PC-9 (cell line): ENCODE measurements at regions not wholly inside any gene's neighbourhood (a gene's known extent, or its start where the extent isn't known, plus 50 kb on each side); places are given as distances from the start of the nearest gene placed in this dataset.

Experiments used
- BruUV-seq: library from RNA; stranded (reverse); fragments of 400-500 nt; replicated peaks from 2 replicates; lab custom pipeline; 2021; lab: Mats Ljungman, UMichigan
- CTCF ChIA-PET: fragments of 300-600 bp; sonication (Branson Sonifier 250); formaldehyde crosslinking; loops from one replicate; lab custom pipeline; 2022; ENCODE audit warnings: antibody characterized with exemption; lab: Charles Lee
- POLR2A ChIA-PET: fragments of 300-600 bp; sonication (Branson Sonifier 250); formaldehyde crosslinking; loops from one replicate; lab custom pipeline; 2022; ENCODE audit warnings: antibody characterized with exemption; ENCODE audit not compliant: unreplicated experiment; lab: Charles Lee
- DNase-seq, 2 experiments: peaks; one replicate each; pipeline versions ENCODE4 v3.0.0 to v3.0.0-alpha.2; 2015 to 2022; ENCODE audit warnings: mixed read lengths in 1 of 2
- H2AFZ ChIP-seq: fragments of 200-600 bp; sonication (generic); 2 replicates; pipeline ENCODE4 v1.8.1; 2017; ENCODE audit warnings: antibody characterized with exemption
- H3F3A ChIP-seq: fragments of 200-600 bp; sonication (generic); 2 replicates; pipeline ENCODE4 v1.8.1; 2017; ENCODE audit warnings: antibody characterized with exemption, mild to moderate bottlenecking, low read depth; ENCODE audit not compliant: insufficient read depth
- H3K27ac ChIP-seq: fragments of 200-600 bp; sonication (generic); 2 replicates; pipeline ENCODE4 v1.6.1; 2016; ENCODE audit warnings: mixed run types
- H3K27me3 ChIP-seq: fragments of 200-600 bp; sonication (generic); 2 replicates; pipeline ENCODE4 v1.6.1; 2016; ENCODE audit warnings: low read depth, mixed run types; ENCODE audit not compliant: insufficient read depth
- H3K36me3 ChIP-seq: fragments of 200-600 bp; sonication (generic); 2 replicates; pipeline ENCODE4 v1.6.1; 2016; ENCODE audit warnings: low read depth, mixed run types
- H3K4me1 ChIP-seq: fragments of 200-600 bp; sonication (generic); replicated peaks from 2 replicates; pipeline ENCODE4 v1.6.1; 2016; ENCODE audit warnings: mixed run types; ENCODE audit not compliant: insufficient read depth
- H3K4me2 ChIP-seq: fragments of 200-600 bp; sonication (generic); 2 replicates; pipeline ENCODE4 v1.6.1; 2017; ENCODE audit warnings: mixed run types
- H3K4me3 ChIP-seq: fragments of 200-600 bp; sonication (generic); 2 replicates; pipeline ENCODE4 v1.6.1; 2016; ENCODE audit warnings: mixed run types
- H3K79me2 ChIP-seq: fragments of 200-600 bp; sonication (generic); 2 replicates; pipeline ENCODE4 v1.6.1; 2017; ENCODE audit warnings: low read depth, mixed run types
- H3K9me2 ChIP-seq: fragments of 200-600 bp; sonication (generic); 2 replicates; pipeline ENCODE4 v1.8.1; 2017; ENCODE audit warnings: mild to moderate bottlenecking; ENCODE audit not compliant: insufficient read depth
- H3K9me3 ChIP-seq: fragments of 200-600 bp; sonication (generic); 2 replicates; pipeline ENCODE4 v1.8.1; 2016; ENCODE audit warnings: low read depth; ENCODE audit not compliant: insufficient read depth
- H4K20me1 ChIP-seq: fragments of 200-600 bp; sonication (generic); 2 replicates; pipeline ENCODE4 v1.8.1; 2017; ENCODE audit not compliant: insufficient read depth
- EZH2 ChIP-seq: fragments of 200-600 bp; sonication (generic); IDR thresholded peaks from 2 replicates; pipeline ENCODE4 v1.8.0; 2017; ENCODE audit warnings: antibody characterized with exemption, low read depth
- intact Hi-C: fragments of 100-400 bp; cut with micrococcal nuclease; formaldehyde crosslinking; loops from one replicate; pipeline ENCODE4 v1.10.0; 2022; ENCODE audit not compliant: unreplicated experiment
- TF ChIP-seq, protein P1 (sequence below): fragments of 200-600 bp; sonication (generic); conservative IDR thresholded peaks from 2 replicates; pipeline ENCODE4 v1.6.1; 2017; ENCODE audit warnings: mixed run types, antibody characterized with exemption, mild to moderate bottlenecking, moderate library complexity

DNA sequence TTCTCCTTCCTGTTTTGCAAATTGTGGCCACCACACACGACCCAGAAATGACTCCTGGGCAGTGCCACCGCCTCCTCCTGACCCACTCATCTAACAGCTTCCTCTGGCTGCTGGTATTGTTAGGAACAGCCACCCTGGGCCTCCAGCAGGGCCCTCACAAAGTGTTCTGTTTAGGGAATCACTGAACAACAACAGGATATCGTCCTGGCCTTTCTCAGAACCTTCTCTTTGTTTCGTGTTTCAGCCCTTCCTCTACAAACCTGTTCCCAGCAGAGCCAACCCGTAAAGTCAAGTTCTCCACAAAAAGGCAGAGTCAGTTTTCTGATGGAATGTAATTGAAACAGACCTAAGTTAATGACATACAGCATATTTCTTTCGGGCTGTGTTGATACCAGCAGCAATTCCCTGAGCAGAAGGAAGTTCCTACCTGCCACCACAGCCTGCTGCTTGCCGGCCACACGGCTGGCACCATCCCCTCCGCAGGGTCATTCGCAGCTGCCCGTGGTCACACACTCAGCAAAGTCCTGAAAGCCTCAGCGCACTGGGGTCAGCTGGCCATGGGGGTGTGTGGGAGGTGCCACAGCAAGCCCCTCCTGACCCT is 91.7 kb upstream of the PITRM1 start:
- ChIA-PET POLR2A (no interaction called here), CTCF (no interaction called here)
- no peak for TF ChIP-seq EZH2
- TF ChIP-seq, protein P1, sequence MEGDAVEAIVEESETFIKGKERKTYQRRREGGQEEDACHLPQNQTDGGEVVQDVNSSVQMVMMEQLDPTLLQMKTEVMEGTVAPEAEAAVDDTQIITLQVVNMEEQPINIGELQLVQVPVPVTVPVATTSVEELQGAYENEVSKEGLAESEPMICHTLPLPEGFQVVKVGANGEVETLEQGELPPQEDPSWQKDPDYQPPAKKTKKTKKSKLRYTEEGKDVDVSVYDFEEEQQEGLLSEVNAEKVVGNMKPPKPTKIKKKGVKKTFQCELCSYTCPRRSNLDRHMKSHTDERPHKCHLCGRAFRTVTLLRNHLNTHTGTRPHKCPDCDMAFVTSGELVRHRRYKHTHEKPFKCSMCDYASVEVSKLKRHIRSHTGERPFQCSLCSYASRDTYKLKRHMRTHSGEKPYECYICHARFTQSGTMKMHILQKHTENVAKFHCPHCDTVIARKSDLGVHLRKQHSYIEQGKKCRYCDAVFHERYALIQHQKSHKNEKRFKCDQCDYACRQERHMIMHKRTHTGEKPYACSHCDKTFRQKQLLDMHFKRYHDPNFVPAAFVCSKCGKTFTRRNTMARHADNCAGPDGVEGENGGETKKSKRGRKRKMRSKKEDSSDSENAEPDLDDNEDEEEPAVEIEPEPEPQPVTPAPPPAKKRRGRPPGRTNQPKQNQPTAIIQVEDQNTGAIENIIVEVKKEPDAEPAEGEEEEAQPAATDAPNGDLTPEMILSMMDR: no peak
- H3K9me3 ChIP-seq: no peaks in the 10 kb centered on the region
- no peaks in the 10 kb centered on the region for H3F3A ChIP-seq
- no peaks in the 10 kb centered on the region for H3K9me2 ChIP-seq
- no peaks in the 10 kb centered on the region for H3K4me1 ChIP-seq
- no peaks in the 10 kb centered on the region for H4K20me1 ChIP-seq
- H3K4me2 ChIP-seq: no peak overlapping the region
- H3K79me2 ChIP-seq: no peaks in the 10 kb centered on the region
- H3K27me3 ChIP-seq: no peaks in the 10 kb centered on the region
- DNase-seq: no peak
- no peak overlapping the region for H3K27ac ChIP-seq
- H3K4me3 ChIP-seq: no peak overlapping the region
- no peaks in the 10 kb centered on the region for H3K36me3 ChIP-seq
- intact Hi-C loops: no loop called here
- no TSS peak for BruUV-seq
- no peak overlapping the region for H2AFZ ChIP-seq

DNA sequence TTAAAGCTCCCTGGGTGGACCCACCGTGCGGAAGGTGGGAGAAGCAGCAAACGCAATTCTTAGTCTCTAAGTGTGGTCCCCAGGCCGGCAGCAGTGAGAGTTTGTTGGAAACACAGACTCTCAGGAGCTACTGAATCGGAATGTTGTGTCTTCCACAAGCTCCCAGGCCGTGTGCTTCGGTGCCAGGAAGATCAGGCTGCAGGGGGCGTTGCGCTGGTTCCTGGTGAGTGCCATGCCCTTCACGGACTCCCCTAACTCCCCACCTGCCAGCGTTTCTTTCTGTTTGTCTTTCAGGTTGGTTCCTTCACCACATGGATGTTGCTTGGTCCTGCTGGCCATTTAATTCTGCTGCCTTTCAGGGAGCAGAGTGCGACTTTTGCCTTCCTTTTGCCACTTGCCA is 91.2 kb upstream of the PITRM1 start:
- Histone ChIP-seq H3K4me1 (no peaks in the 10 kb centered on the region), H4K20me1 (no peaks in the 10 kb centered on the region), H3F3A (no peaks in the 10 kb centered on the region), H3K9me3 (no peaks in the 10 kb centered on the region), H3K4me3 (no peak overlapping the region), H3K36me3 (no peaks in the 10 kb centered on the region), H3K9me2 (no peaks in the 10 kb centered on the region), H3K79me2 (no peaks in the 10 kb centered on the region), H3K27me3 (no peaks in the 10 kb centered on the region), H3K4me2 (no peak overlapping the region), H3K27ac (no peak overlapping the region), H2AFZ (no peak overlapping the region)
- TF ChIP-seq, protein P1: no peak
- TF ChIP-seq EZH2: no peak
- BruUV-seq: no TSS peak
- no peak for DNase-seq
- POLR2A ChIA-PET: no interaction called here
- intact Hi-C loops: no loop called here
- CTCF ChIA-PET: no interaction called here

DNA sequence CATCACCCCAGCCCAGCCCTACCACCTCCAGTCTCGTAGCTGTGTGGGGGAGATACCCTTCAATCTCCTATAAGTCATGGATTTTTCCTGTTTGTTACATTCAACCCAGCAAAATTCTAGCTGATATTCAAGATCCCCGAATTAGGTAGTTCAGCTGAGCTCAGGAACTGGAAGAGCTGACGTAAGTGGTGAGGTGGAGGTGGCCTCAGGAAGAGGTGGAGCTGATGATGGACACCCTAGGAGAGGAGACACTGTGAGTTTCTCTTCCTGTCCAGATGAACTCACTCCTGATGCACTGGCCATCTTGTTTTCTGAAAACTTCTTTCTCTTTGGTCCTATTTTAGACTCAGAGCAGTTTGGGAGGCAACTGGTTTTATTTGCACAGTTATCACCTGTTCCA is 90.5 kb upstream of the PITRM1 start:
- Histone ChIP-seq H3K9me3 (no peaks in the 10 kb centered on the region), H3K27ac (no peak overlapping the region), H3K36me3 (no peaks in the 10 kb centered on the region), H3K4me3 (no peak overlapping the region), H3K4me2 (no peak overlapping the region), H3F3A (no peaks in the 10 kb centered on the region), H3K4me1 (no peaks in the 10 kb centered on the region), H3K27me3 (no peaks in the 10 kb centered on the region), H3K79me2 (no peaks in the 10 kb centered on the region), H2AFZ (no peak overlapping the region), H4K20me1 (no peaks in the 10 kb centered on the region), H3K9me2 (no peaks in the 10 kb centered on the region)
- intact Hi-C loops: no loop called here
- POLR2A ChIA-PET: no interaction called here
- TF ChIP-seq, protein P1: no peak
- TF ChIP-seq EZH2: no peak
- CTCF ChIA-PET: no interaction called here
- no peak for DNase-seq
- no TSS peak for BruUV-seq
